GM21390 (cell line): ENCODE measurements at regions not wholly inside any gene's neighbourhood (a gene's known extent, or its start where the extent isn't known, plus 50 kb on each side); places are given as distances from the start of the nearest gene placed in this dataset.

Experiments used
- ATAC-seq: cut with Tn5 transposase; IDR thresholded peaks from one replicate; pipeline ENCODE4 v1.9.1; 2021; ENCODE audit not compliant: unreplicated experiment

DNA sequence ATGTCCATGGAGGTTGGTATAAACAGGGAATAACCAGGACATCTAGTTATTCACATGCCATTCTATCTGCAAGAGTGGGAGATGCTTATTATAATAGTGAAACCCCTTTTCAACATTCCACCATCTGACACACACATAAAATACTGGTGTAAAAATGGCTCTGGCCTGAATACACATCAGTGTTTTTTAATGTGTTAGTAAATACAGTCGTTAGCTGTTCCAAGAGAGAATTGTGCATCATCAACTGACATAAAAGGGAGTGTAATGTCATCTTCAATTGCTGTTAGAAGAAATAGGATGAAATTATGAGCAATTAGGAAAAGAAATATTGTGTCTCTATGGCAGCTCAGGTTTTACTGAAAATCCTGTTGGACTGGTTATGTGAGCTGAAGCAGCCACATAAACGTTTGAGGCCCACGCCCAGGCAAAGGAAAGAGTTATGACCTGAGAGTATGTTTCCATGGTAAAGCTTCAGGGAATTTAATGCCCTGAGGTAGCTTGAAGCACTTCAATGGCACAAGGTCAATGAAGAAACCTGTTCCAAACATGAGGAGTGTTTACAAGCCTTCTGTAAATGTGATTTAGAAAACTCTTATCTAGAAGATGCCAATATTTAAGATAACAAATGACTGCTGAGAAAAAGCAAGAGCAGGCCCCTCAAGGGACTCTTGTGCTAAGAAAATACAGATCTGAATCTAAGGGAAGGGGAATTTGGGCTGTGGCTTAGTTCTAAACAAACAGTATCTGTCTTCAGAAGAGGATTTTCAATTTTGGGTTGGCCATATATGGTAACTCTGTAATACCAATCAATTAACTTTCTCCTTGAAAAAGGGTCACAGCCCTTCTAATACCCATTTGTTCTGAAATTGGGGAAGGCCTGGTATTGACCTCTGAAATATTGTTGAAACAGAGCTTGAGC is 384.3 kb downstream of the SEC16B start:
- no peak for ATAC-seq

DNA sequence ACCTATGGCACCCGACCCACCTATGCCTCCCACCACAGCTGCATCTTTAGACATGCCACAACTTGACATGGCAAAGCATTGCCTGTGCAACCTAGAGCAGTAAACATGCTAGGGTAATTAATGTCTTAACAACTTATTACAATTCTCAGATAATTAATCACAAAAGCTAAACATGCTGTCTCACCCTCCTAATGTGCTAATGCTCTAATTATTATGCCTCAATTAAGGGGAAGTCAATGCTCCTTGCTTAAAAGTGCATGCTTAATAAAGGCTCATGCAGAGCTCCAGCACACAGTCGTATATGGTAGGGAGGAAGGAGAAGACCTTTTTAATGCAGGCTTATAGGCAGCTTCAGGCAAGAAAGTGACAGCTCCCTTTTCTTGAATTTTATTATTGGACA is 396.0 kb downstream of the SEC16B start:
- ATAC-seq = no peak

DNA sequence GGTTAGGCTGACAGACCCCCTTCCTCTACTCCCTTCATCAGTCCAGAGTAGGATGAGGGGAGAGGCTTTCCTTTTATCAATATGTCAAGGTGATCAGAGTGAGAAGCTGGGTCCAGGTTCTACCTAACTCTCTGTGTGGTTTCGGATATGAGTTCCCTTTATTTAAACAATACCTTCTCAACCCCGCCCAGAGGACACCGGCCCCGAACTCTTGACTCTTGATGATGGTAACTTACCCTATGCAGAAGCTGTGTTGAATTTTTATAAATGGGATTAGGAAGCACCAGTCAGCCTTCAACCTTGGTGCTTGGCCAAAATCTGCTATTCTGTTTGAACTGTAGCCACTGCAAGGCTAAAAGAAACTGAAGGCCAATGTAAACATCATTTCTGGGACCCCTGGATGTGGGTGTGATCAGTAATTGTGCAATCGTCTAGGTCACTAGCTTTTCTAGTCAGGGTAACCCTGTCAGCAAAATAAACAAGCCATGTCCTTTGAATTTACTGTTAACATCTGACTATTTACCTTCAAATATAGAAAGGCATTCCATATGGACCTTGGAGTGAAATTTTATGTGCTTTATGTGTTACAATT is 398.3 kb downstream of the SEC16B start:
- no peak for ATAC-seq

DNA sequence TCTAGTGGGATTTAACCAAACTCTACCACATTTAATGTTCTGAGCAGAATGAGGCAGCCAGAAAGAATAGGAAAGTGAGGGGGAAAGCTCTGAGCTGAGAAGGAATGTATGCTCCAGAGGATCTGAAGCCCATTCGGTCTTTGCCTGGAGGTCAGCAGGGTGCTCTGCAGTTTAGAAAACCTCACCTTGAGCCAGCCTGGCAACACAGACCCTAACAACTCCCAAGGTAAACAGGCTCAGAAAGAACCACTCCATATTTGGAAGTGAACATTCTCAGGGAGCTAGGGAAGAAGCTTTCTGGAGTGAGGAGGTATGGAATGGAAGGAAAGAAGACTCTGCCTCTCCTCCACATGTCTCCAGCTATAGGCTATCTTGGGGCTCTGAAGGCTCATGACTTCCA is 398.8 kb downstream of the SEC16B start:
- ATAC-seq = no peak

DNA sequence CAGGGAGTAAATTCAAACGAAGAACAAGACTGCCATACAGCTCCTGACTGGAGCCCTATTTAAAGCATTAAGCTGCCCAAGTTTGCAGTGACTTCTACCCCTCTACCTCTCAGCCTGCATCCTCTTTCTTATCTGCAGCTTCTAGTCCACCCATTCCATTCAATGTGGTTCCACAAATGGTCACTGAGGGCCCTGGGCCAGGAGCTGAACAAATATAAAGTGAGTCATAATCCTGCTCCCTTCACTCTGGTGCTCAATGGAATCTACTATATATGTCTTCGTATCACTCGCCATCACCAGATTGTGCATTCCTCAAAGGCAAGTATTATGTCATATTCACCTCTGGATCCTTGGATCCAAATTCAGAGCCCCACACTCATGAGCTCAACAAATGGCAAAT is 398.7 kb downstream of the BRINP2 start:
- no peak for ATAC-seq

DNA sequence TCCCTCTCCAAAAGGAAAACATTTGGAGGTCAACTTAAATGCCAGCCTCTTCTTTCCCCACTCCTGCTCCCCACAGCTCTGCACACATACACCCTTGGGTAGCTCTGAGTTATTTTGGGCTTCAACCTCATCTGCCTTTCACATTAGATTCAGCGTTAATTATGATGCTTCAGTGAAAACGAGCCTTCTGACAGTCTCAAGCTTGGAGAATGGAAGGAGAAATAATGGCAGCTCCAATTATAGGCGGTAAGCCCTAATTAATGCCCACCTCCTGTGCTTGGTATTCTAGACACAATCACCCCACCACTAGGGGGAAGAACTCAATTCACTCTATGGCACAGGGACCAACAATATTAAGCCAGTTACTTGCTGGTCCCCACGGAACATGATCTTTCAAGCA is 397.9 kb downstream of the BRINP2 start:
- no peak for ATAC-seq

DNA sequence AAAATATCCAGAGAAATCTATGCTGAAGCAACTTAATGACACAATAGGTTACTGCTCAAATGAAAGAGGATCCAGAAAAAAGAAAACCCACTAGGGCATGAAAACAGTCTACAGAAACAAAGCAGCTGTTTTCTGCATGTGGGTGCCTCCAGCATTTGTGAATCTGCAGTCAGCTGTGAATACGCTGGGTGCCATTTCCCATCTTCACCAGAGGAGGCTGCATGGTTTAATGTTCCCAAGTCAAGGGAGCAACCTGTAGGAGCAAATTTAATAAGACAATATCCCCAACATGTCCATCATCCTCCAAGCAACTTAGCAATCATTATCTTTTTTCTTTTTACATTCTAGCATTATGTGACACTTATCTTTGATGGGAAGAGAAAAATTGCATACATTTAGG is 396.6 kb downstream of the BRINP2 start:
- no peak for ATAC-seq

DNA sequence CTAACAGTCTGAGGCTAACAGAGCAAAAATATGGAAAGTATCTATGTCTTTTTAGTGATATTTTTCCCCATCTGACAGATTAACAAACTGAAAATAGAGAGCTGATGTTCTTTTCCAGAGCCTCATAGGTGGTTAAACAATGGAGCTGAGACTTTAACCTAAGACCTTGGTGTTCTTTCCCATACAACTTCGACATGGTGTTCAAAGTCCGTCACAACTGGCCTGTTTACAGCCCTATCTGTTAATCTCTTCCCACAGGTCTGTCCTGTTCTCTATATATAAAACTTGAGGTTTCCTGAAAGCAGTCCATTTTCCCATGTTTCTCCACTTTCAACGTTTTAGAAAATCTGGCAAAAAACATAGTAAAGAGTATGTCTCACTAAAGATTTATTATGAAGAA is 395.7 kb downstream of the BRINP2 start:
- ATAC-seq = no peak

DNA sequence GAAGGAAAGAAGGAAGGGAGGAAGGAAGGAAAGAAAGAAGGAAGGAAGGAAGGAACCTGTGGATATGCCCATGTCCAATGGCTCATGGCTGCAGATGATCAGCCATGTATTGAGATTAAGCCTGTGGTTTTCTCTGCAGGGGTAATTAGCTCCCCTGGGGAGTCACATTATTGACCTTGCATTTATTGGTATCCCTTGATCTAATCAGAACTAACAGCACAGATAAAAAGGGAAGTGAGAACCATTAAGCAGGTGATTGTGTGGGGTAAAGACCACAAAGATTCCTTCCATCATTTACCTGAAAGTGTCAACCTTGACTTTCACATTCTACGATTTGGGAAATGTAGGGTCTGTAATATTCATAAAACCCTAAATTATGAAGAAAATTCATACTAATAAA is 390.7 kb downstream of the BRINP2 start:
- ATAC-seq = peak; percentile 54

DNA sequence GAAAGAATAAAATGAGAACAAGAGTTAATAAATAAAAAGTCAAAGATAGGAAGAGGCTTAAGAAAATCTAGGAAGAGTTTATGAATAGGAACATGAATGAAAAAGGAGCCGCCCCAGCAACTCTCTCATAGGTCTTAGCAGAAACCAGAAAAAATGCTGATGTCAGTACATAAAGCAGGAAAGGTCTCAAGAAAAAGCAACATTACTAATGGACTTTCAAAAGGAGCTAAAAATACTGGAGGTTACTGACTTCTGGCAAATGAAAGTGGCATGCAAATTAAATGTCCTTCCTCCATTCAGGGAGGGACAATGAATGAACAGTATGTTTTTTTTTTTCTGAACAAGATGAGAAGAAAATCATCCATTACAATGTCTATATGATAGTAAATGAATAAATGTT is 387.6 kb downstream of the BRINP2 start:
- no peak for ATAC-seq

DNA sequence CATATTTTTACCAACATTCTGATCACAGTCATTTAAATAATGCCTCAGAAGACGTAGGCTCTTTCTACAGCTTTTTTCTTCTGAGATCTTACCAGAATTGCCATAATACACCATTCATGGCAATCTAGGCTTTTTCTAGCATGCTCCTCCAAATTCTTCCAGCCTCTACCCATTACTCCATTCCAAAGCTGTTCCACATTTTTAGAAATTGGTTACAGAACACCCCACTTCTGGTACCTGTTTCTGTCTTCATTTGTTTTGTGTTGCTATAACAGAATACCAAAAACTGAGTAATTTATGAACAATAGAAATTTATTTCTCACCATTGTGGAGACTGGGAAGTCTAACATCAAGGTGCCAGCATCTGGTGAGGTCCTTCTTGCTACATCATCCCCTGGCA is 385.4 kb downstream of the BRINP2 start:
- ATAC-seq = no peak

DNA sequence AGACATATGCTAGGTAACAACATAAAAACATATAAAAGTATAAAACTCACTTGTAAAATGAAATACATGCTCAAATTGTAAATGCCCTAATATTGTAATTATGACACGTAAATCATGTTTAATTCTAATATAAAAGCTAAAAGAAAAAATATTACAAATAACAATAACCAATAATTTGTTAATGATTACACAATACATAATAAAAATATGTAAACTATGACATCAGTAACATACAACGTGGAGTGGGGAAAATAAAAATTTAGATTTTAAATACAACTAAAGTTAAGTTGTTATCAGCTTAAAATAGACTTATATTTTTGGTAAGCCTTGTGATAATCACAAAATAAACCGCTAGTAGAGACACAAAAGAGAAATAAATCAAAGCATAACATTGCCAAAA is 376.4 kb downstream of the BRINP2 start:
- no peak for ATAC-seq

DNA sequence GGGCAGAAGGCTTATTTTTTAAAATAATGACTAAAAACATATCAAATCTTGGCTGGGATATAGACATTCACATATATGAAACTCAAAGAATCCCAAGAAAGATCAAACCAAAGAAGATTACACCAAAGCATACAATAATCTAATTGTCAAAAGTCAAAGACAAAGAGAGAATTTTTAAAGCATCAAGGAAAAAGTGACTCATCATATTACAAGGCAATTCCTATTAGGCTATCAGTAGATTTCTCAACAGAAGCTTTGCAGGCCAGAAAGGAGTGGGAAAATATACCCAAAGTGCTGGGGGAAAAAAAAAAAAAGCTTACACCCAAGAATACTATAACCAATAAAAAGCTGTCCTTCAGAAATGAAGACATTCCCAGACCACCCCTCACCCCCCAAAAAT is 375.6 kb downstream of the BRINP2 start:
- no peak for ATAC-seq

DNA sequence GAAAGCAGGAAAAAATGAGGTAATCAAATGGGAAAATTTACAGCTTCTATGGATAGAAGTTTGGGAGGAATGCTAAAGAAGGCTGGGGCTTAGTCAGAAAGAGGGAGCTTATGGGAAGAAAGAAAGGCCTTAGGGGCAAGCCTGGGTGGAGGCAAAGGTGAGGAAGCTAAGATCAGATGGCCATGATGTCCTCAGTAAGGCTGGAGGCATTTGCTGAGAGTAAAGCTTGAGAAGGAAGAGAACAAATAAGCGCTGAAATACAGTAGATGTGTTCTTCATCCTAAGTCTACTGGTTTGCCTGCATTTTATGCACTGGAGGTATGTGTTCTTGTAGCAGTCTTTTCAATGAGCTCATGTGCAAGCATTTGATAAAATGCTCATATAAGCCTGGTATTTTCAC is 355.4 kb downstream of the BRINP2 start:
- ATAC-seq = no peak

DNA sequence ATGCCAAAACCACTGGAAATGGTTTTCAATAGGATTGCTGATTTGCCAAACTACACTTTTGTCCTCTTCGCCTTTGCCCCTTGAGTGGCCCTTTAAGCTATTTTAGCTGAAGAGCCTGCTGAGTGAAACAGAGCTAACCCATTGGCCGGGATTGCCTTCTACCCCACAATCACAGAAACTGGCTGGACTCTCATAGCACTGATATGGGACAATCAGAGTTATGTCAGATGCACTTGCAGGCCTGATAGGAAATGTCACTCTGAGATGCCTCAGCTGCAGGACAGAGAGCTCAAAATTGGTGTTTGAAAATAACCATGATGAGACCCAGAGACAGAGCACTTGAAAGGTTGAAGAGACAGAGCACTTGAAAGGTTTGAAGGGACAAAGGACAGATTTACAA is 354.4 kb downstream of the BRINP2 start:
- no peak for ATAC-seq

DNA sequence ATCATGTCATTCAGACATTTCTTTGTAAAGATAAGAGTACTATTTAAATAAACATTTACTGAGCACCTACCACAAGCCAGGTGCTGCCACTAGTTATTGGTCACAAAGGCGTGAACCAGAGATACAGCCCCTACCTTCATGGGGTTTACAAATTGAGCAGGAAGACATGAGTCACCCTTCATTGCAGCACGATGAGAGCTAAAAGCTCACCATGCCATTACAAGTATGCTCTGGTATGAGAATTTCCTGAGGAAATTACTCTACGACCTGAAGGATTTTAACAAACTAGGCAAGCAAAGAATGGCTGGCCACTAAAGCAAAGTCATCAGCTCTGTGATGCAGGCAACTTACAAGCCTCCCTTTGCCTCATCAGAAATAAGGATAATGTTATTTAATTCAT is 346.8 kb downstream of the BRINP2 start:
- ATAC-seq = no peak

DNA sequence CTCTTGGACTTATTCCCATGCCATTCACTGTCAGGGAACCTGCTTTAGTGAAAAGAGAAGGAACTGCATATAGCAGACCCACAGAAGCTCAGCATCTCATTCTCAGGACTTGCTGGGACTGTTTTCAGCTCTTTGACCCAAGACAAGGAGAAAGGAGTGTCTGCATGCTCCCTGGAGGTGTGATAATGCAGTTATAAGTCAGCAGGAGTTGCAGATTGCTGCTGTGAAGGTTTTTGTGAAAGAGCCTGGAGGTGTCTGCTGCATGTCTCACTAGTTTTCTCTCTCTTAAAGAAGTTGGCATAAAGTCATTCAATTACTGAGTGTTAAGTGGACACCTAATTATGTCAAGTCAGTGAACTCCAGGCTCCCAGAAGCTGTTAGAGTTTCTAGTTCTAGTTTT is 343.4 kb downstream of the BRINP2 start:
- no peak for ATAC-seq

DNA sequence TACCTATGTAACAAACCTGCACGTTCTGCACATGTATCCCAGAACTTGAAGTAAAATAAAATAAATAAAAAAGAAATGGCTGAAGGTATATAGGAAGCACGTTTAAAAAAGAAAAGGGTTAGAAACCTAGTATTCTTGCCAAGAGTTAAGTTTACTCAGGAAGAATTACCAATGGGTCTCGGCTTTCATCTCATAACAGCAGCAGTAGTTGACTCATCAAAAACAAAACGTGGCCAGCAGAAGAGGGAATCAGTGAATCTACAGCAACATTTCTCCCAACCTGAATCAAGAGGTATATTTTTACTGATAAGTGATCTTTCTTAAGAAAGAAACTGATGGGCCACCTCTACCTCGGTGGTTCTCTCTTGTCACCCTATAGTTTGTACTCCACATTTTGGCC is 340.3 kb downstream of the BRINP2 start:
- ATAC-seq = no peak

DNA sequence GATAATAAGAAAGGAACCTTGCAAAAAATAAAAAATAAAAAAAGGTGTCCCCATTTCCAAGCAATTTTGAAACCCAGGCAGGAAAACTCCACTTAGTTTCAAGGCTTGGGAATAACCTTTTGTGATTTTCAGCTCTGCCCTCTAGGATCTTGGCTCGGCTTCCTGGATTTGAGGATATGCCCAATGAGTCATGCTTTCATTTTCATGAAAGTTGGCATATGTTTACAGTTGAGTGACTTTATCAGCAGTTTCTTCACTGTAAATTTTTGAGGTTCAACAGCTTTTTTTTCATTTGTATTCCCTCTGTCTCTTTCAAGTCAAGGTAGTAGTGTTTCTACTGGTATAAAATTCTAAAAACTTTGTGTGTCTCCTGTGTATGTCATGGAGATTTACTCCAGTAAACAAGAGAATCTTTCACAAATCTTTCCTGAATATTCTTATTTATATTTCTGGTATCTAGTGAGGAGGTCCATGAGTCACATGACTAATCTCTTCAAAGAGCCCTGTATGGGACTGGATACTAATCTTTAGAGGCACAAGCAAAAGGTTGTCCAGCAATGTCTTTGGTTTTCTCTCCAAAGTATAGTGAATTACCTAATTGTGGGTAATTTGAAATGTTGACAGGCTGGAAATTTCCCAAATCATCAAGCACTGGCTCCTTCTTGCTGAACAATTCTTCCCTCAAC is 335.3 kb downstream of the BRINP2 start:
- ATAC-seq = no peak

DNA sequence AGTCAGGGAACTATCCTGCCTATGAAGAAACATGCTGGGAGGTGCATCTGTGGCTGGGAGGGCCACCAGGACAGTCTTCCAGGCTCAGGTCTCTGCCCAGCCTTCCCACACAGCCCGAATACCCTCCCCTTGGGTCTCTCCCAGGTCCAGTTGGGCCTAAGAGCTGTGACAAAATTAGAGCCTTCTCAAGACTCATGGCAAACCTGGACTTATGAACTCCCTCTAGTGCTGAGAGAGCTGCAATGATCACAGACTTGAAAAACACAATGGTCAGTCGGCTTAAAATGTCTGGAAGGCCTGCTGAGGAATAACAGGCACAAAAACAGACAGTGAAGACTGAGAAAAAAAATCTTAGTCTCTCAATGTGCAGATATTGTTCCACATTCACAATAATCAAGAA is 325.1 kb downstream of the BRINP2 start:
- no peak for ATAC-seq

DNA sequence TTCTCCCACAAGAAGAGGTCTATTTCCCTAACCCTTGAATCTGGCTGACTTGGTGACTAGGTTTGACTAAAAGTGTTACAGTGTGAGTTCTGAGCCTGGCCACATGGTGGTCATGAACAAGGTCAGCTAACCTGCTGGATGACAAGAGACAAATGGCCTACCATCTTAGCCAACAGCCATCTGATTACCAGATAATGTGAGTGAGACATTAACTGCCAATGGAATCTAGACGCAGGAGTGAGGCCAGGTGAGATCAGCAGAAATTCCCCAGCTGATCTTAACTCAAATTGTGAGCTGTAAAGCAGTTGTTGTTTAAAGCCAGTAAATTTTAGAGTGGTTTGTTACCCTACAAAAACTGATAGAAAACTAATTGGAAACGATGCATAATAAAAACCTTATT is 320.0 kb downstream of the BRINP2 start:
- ATAC-seq = no peak

DNA sequence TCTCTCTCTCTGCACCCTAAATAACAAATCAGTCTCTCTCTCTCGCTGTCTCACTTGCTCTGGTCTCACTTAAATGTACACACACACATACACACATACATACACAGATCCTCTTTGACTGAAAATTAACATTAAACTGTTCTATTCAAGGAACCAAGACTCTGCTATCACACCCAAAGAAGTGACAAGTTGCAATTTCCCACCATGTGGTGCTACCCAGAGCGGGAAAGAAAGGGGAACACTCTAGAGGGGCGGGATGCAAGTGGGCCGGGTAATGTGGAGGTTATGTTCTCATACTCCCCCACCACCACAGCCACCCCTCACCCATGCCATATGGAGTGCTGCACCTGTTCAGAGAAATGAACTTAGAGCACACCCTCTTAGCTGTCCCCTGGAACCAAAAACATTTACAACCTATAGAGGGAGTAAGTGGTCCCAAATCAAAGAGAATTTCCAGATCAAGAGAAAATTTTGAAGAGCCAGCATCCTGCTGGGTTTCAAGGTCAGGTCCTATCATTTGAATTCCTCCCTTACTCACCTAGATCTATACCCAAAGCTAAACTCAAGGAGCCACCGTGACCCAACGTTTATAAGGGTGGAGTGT is 319.4 kb downstream of the BRINP2 start:
- no peak for ATAC-seq
